ENCODE measurements at regions not wholly inside any gene's neighbourhood (a gene's known extent, or its start where the extent isn't known, plus 50 kb on each side); places are given as distances from the start of the nearest gene placed in this dataset.

- TF ChIP-seq CTCF (IDR thresholded peaks at IDR 0.05) (no peak), POLR2A (IDR thresholded peaks at IDR 0.05) (no peak)
Measured at GRCh38 chr2:67721516-67721915, 324.4 kb downstream of the ETAA1 start.
